HG03521 (cell line): ENCODE measurements at regions not wholly inside any gene's neighbourhood (a gene's known extent, or its start where the extent isn't known, plus 50 kb on each side); places are given as distances from the start of the nearest gene placed in this dataset.
"Not testable (repeated sequence)": the region's sequence is repeated elsewhere in the genome, so short reads cannot be mapped to it uniquely, and the experiment has no call there.

ENCODE experiments used
- ATAC-seq: cut with Tn5 transposase; IDR thresholded peaks from one replicate; pipeline ENCODE4 v1.9.1; 2021; ENCODE audit warnings: mild to moderate bottlenecking, moderate library complexity; ENCODE audit not compliant: unreplicated experiment

- ATAC-seq = no peak
These were observed 123.5 kb upstream of the MYCN start for GRCh38 chr2:15816674-15817406.

- no peak for ATAC-seq
These were observed 122.6 kb upstream of the MYCN start for GRCh38 chr2:15817748-15818147.

- ATAC-seq = no peak
These were observed 122.0 kb upstream of the MYCN start for GRCh38 chr2:15818318-15818753.

GRCh38 chr2:15818881-15819280, 121.5 kb upstream of the MYCN start:
- no peak for ATAC-seq

GRCh38 chr2:15819562-15820256, 120.6 kb upstream of the MYCN start:
- no peak for ATAC-seq

- no peak for ATAC-seq
These were observed 120.1 kb upstream of the MYCN start for GRCh38 chr2:15820257-15820566.

- no peak for ATAC-seq
These were observed 119.4 kb upstream of the MYCN start for GRCh38 chr2:15820927-15821326.

- no peak for ATAC-seq
These were observed 118.0 kb upstream of the MYCN start for GRCh38 chr2:15822151-15823044.

- no peak for ATAC-seq
These were observed 116.6 kb upstream of the MYCN start for GRCh38 chr2:15823459-15824396.

GRCh38 chr2:15824467-15824866, 115.9 kb upstream of the MYCN start:
- not testable (repeated sequence) for ATAC-seq

- ATAC-seq = no peak
These were observed 114.9 kb upstream of the MYCN start for GRCh38 chr2:15825276-15825980.

- no peak for ATAC-seq
These were observed 114.1 kb upstream of the MYCN start for GRCh38 chr2:15826273-15826717.

GRCh38 chr2:15827001-15827400, 113.3 kb upstream of the MYCN start:
- ATAC-seq = no peak

GRCh38 chr2:15828576-15828975, 111.8 kb upstream of the MYCN start:
- ATAC-seq = no peak

- ATAC-seq = no peak
These were observed 111.1 kb upstream of the MYCN start for GRCh38 chr2:15829091-15829801.

GRCh38 chr2:15829985-15830384, 110.4 kb upstream of the MYCN start:
- no peak for ATAC-seq

- ATAC-seq = no peak
These were observed 109.3 kb upstream of the MYCN start for GRCh38 chr2:15830937-15831549.

GRCh38 chr2:15832030-15832709, 108.2 kb upstream of the MYCN start:
- no peak for ATAC-seq
